CD14-positive monocyte (primary cell): ENCODE measurements at regions not wholly inside any gene's neighbourhood (a gene's known extent, or its start where the extent isn't known, plus 50 kb on each side); places are given as distances from the start of the nearest gene placed in this dataset.

Source experiments
- DNase-seq, 3 donors: peaks; one replicate each; pipeline ENCODE4 v3.0.0-alpha.2; 2011 to 2022
- H2AFZ ChIP-seq: 2 replicates; pipeline ENCODE4 v1.6.0; 2012; ENCODE audit warnings: mild to moderate bottlenecking, low read depth, low read length, inconsistent platforms; ENCODE audit not compliant: insufficient read depth, poor library complexity, severe bottlenecking
- H3K27ac ChIP-seq, 2 donors: 1 replicate in 1 of 2; 2 replicates in 1 of 2; pipeline ENCODE4 v1.5.1; 2012 to 2013; ENCODE audit warnings: low read length in 2 of 2, control low read depth in 1 of 2, inconsistent platforms in 1 of 2, low read depth in 1 of 2, mild to moderate bottlenecking in 1 of 2
- H3K27me3 ChIP-seq, 2 donors: one replicate each; pipeline versions ENCODE4 v1.6.0 to v1.6.1; 2011 to 2013; ENCODE audit warnings: low read length in 2 of 2; ENCODE audit not compliant: control insufficient read depth in 2 of 2, insufficient read depth in 2 of 2
- H3K36me3 ChIP-seq, 2 donors: replicated peaks in 1 of 2; 1 replicate in 1 of 2; 2 replicates in 1 of 2; pipeline versions ENCODE4 v1.5.1 to v1.6.1; 2012 to 2013; ENCODE audit warnings: low read length in 2 of 2, control low read depth in 1 of 2, inconsistent platforms in 1 of 2, mild to moderate bottlenecking in 1 of 2; ENCODE audit not compliant: insufficient read depth in 2 of 2, control insufficient read depth in 1 of 2
- H3K4me1 ChIP-seq, 2 donors: 1 replicate in 1 of 2; 2 replicates in 1 of 2; pipeline versions ENCODE4 v1.5.1 to v1.6.1; 2012 to 2013; ENCODE audit warnings: low read length in 2 of 2, control low read depth in 1 of 2, inconsistent platforms in 1 of 2, mild to moderate bottlenecking in 1 of 2, moderate library complexity in 1 of 2; ENCODE audit not compliant: insufficient read depth in 2 of 2, control insufficient read depth in 1 of 2
- H3K4me2 ChIP-seq: replicated peaks from 2 replicates; pipeline ENCODE3; 2012; ENCODE audit warnings: low read length, moderate library complexity, mild to moderate bottlenecking; ENCODE audit not compliant: poor library complexity, severe bottlenecking; ENCODE audit errors: extremely low read depth
- H3K4me3 ChIP-seq, 3 experiments: fragments of 200-600 bp in 1 of 3; sonication (generic) in 1 of 3; replicated peaks in 1 of 3; 1 replicate in 2 of 3; 2 replicates in 1 of 3; pipeline ENCODE4 v1.5.1; 2011 to 2013; ENCODE audit warnings: low read length in 3 of 3, mild to moderate bottlenecking in 3 of 3, control low read depth in 2 of 3, low read depth in 2 of 3, inconsistent platforms in 1 of 3, moderate library complexity in 1 of 3
- H3K79me2 ChIP-seq: 2 replicates; pipeline ENCODE4 v1.6.0; 2012; ENCODE audit warnings: mild to moderate bottlenecking, control low read depth, inconsistent platforms, low read length, moderate library complexity; ENCODE audit not compliant: insufficient read depth
- H3K9ac ChIP-seq: 2 replicates; pipeline ENCODE4 v1.6.0; 2017; ENCODE audit warnings: low read length, mild to moderate bottlenecking; ENCODE audit not compliant: insufficient read depth, poor library complexity, severe bottlenecking
- H3K9me3 ChIP-seq, 2 donors: replicated peaks in 1 of 2; 1 replicate in 1 of 2; 2 replicates in 1 of 2; pipeline versions ENCODE4 v1.5.1 to v1.6.1; 2012 to 2013; ENCODE audit warnings: low read length in 2 of 2, control low read depth in 1 of 2; ENCODE audit not compliant: control insufficient read depth in 1 of 2, insufficient read depth in 1 of 2
- H4K20me1 ChIP-seq: 2 replicates; pipeline ENCODE4 v1.6.0; 2012; ENCODE audit warnings: mild to moderate bottlenecking, low read length, control low read depth, moderate library complexity; ENCODE audit not compliant: insufficient read depth
- H3K27ac Mint-ChIP-seq, 7 donors: one replicate each; pipeline ENCODE4 v1.8.0; 2020; ENCODE audit warnings: mild to moderate bottlenecking in 7 of 7, mixed read lengths in 7 of 7, moderate library complexity in 6 of 7, inconsistent platforms in 2 of 7
- H3K27me3 Mint-ChIP-seq, 3 donors: one replicate each; pipeline ENCODE4 v1.8.0; 2021 to 2022; ENCODE audit warnings: low read depth in 3 of 3, mild to moderate bottlenecking in 3 of 3, mixed read lengths in 3 of 3, moderate library complexity in 3 of 3, inconsistent platforms in 1 of 3
- H3K36me3 Mint-ChIP-seq, 2 donors: one replicate each; pipeline ENCODE4 v1.8.0; 2020; ENCODE audit warnings: mixed read lengths in 2 of 2, inconsistent platforms in 1 of 2, mild to moderate bottlenecking in 1 of 2
- H3K4me1 Mint-ChIP-seq: one replicate; pipeline ENCODE4 v1.8.0; 2020; ENCODE audit warnings: mild to moderate bottlenecking, mixed read lengths
- H3K4me3 Mint-ChIP-seq, 2 donors: one replicate each; pipeline ENCODE4 v1.8.0; 2020; ENCODE audit warnings: mild to moderate bottlenecking in 2 of 2, mixed read lengths in 2 of 2, moderate library complexity in 1 of 2
- H3K9me3 Mint-ChIP-seq, 7 donors: one replicate each; pipeline ENCODE4 v1.8.0; 2020 to 2022; ENCODE audit warnings: mixed read lengths in 7 of 7, mild to moderate bottlenecking in 6 of 7, moderate library complexity in 6 of 7, inconsistent platforms in 2 of 7
- CTCF ChIP-seq: fragments of 200-600 bp; IDR thresholded peaks from one replicate; pipeline ENCODE4 v1.8.0; 2022; ENCODE audit warnings: antibody characterized with exemption, mild to moderate bottlenecking
- WGBS: methylation state at CpG from one replicate; pipeline ENCODE4 v1.1.5; 2013; ENCODE audit warnings: missing lambda C conversion rate; ENCODE audit not compliant: insufficient coverage; 5-methylcytosine and 5-hydroxymethylcytosine counted together
- intact Hi-C, 2 donors: fragments of 100-400 bp; cut with micrococcal nuclease; formaldehyde crosslinking; loops; one replicate each; pipeline versions ENCODE4 v1.15.0 to v1.15.1; 2023

GRCh38 chr20:56733967-56734366 is 104.9 kb downstream of the TFAP2C start:
- Histone ChIP-seq H3K4me2 (no peak overlapping the region), H3K9ac (no peak overlapping the region), H3K9me3 (peaks cover 0 to 4% of the 10 kb centered on the region in 2 donors), H2AFZ (no peak overlapping the region), H3K79me2 (no peaks in the 10 kb centered on the region), H3K36me3 (no peaks in the 10 kb centered on the region), H3K27me3 (peaks cover 18 to 33% of the 10 kb centered on the region in 2 donors), H3K4me3 (no peak overlapping the region), H3K27ac (no peak overlapping the region), H3K4me1 (no peaks in the 10 kb centered on the region), H4K20me1 (no peaks in the 10 kb centered on the region)
- Mint-ChIP-seq H3K9me3 (peaks cover 0 to 8% (median 1%) of the 10 kb centered on the region in 7 donors), H3K4me3 (peak overlapping the region in 1 of 2 donors; percentile 40), H3K27me3 (peaks cover 32 to 44% (median 38%) of the 10 kb centered on the region in 3 donors), H3K4me1 (no peaks in the 10 kb centered on the region), H3K27ac (no peak overlapping the region), H3K36me3 (no peaks in the 10 kb centered on the region)
- intact Hi-C loops = no loop called here
- DNase-seq = no peak
- 18% methylated on average over 3 of the region's 6 CpGs for WGBS
- TF ChIP-seq CTCF = no peak

- peaks cover 18 to 33% of the 10 kb centered on the region in 2 donors for H3K27me3 ChIP-seq
- H3K27me3 Mint-ChIP-seq = peaks cover 33 to 45% (median 36%) of the 10 kb centered on the region in 3 donors
These were observed 106.1 kb downstream of the TFAP2C start for GRCh38 chr20:56735084-56735642.

More at GRCh38 chr20:56735084-56735642, 106.1 kb downstream of the TFAP2C start:
- Histone ChIP-seq H3K79me2 (no peaks in the 10 kb centered on the region), H3K9ac (no peak overlapping the region), H3K9me3 (peaks cover 0 to 4% of the 10 kb centered on the region in 2 donors), H4K20me1 (no peaks in the 10 kb centered on the region), H2AFZ (no peak overlapping the region), H3K36me3 (no peaks in the 10 kb centered on the region), H3K4me2 (no peak overlapping the region), H3K4me3 (no peak overlapping the region), H3K4me1 (no peaks in the 10 kb centered on the region), H3K27ac (no peak overlapping the region)
- H3K36me3 Mint-ChIP-seq = no peaks in the 10 kb centered on the region
- H3K27ac Mint-ChIP-seq = no peak overlapping the region
- no peak for TF ChIP-seq CTCF
- intact Hi-C loops = no loop called here
- H3K4me3 Mint-ChIP-seq = peak overlapping the region in 1 of 2 donors; percentile 69
- WGBS = 25% methylated on average over 15 of the region's 15 CpGs
- H3K9me3 Mint-ChIP-seq = peaks cover 0 to 8% (median 1%) of the 10 kb centered on the region in 7 donors
- H3K4me1 Mint-ChIP-seq = no peaks in the 10 kb centered on the region
- no peak for DNase-seq
